ENCODE measurements at regions not wholly inside any gene's neighbourhood (a gene's known extent, or its start where the extent isn't known, plus 50 kb on each side); places are given as distances from the start of the nearest gene placed in this dataset.
"Not testable (repeated sequence)": the region's sequence is repeated elsewhere in the genome, so short reads cannot be mapped to it uniquely, and the experiment has no call there.

DNA sequence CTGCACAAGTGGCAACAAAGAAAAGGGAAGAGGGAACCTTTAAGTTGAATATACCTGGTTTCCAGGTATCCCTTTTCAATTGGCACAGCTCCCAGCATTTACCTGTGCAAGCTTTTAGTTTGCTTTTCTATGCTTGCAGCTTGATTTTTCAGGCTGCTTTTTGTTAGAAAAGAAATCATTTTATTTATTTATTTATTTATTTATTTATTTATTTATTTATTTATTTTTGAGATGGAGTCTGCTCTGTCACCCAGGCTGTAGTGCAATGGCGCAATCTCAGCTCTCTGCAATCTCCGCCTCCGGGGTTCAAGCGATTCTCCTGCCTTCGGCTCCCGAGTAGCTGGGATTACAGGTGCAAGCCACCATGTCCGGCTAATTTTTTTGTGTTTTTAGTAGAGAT is 587.1 kb downstream of the KCNT2 start:
- intact Hi-C loops (cut with DNase I); ATAC-seq; DNase-seq (ENCODE audit: low spot score): not testable (repeated sequence)

DNA sequence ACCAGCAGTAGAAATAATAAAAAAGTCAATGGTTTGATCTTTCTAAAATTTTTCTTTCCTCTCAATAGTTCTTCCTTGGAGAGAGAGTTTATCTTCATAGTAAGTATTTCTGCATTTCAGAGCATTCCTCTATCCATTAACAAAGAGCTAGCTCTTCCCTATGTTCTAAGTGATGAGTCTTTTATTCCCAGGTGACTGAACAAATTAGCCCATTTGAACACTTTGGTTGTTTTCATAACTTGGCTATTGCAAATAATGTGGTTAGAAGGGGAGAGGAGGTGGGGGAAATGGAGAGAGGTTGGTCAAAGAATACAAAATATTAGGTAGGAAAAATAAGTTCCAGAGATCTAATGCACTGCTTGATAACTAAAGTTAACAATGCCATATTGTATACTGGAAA is 598.9 kb downstream of the KCNT2 start:
- DNase-seq (ENCODE audit: low spot score), result no peak
- peak; percentile 94 for ATAC-seq
- intact Hi-C loops (cut with DNase I), result no loop called here

- intact Hi-C loops (cut with DNase I), result no loop called here
- no peak for DNase-seq (ENCODE audit: low spot score)
- ATAC-seq, result no peak
Observed at GRCh38 chr1:196007763-196008162, 600.5 kb downstream of the KCNT2 start.

GRCh38 chr1:196005426-196005825 is 602.8 kb downstream of the KCNT2 start:
- ATAC-seq (no peak), DNase-seq (ENCODE audit: low spot score) (no peak)
- intact Hi-C loops (cut with DNase I), result no loop called here

GRCh38 chr1:196004388-196004787 is 603.9 kb downstream of the KCNT2 start:
- ATAC-seq; intact Hi-C loops (cut with DNase I): not testable (repeated sequence)

GRCh38 chr1:196002906-196003305 is 605.3 kb downstream of the KCNT2 start:
- ATAC-seq, result no peak
- no peak for DNase-seq (ENCODE audit: low spot score)
- intact Hi-C loops (cut with DNase I), result no loop called here

More at GRCh38 chr1:196004388-196004787, 603.9 kb downstream of the KCNT2 start:
- DNase-seq (ENCODE audit: low spot score), result not testable (repeated sequence)

DNA sequence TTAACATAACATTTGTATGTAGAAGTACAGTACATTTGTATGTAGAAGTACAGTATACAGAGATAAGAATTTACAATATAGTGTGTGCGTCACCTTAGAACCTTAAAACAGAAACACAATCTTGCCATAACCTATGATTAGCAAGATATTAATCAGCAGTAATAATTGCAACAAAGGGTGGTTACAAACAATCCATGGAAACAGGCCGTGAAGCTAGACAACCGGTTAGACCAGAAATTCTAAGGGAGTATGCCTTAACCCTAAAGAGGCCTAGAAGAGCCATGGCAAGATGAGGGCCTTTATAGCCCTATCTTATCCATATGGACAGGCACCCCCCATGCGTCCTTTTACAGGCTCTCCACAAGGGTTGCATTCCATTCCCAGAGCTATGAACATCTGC is 605.9 kb downstream of the KCNT2 start:
- DNase-seq (ENCODE audit: low spot score); intact Hi-C loops (cut with DNase I); ATAC-seq: not testable (repeated sequence)

DNA sequence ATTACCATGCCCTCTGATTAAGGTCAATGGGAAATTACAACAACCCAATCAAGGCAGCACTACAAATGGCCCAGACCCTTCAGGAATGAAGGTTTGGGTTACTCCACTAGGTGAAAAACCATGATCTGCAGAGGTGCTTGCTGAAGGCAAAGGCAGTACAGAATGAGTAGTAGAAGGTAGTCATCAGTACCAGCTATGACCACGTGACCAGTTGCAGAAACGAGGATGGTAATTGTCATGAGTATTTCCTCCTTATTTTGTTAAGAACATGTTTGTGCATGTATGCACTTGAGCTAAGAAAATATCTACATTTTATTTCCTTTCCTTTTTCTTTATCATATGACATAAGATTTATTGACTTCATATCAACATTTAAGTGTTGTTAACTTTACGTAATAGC is 607.1 kb downstream of the KCNT2 start:
- ATAC-seq (no peak), DNase-seq (ENCODE audit: low spot score) (no peak)
- intact Hi-C loops (cut with DNase I), result no loop called here

DNA sequence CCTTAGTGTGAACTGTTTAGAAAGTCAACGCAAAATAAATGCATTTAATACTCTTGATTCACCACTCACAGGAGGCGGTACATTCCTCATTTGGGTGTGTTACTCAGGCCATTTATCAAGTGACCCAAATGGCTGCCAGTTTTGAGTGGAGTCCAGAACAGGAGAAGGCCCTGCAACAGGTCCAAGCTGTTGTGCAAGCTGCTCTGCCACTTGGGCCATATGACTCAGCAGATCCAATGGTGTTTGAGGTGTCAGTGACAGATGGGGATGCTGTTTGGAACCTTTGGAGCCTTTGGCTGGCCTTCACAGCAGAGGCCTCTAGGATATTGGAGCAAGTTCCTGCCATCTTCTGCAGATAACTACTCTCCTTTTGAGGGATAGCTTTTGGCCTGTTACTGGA is 609.2 kb downstream of the KCNT2 start:
- DNase-seq (ENCODE audit: low spot score) (no peak), ATAC-seq (no peak)
- intact Hi-C loops (cut with DNase I), result no loop called here

DNA sequence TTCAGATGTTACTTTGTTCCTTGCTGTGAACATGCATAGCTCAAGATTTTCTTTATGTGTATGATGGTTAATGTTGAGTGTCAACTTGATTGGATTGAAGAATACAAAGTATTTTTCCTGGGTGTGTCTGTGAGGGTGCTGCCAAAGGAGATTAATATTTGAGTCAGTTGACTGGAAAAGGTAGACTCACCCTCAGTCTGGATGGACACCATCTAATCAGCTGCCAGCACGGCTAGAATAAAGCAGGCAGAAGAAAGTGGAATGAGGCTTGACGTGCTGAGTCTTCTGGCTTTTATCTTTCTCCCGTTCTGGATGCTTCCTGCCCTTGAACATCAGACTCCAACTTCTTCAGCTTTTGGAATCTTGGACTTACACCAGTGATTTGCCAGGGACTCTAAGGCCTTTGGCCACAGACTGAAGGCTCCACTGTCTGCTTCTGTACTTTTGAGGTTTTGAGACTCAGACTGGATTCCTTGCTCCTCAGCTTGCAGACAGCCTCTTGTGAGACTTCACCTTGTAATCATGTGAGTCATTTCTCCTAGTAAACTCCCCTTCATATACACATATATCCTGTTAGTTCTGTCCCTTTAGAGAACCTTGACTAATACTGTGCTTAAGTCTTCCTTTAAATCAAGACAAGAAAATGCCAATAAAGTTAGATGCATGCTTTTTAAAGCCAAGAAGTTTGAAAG is 626.6 kb downstream of the KCNT2 start:
- no peak for ATAC-seq

GRCh38 chr1:195979646-195980045 is 628.6 kb downstream of the KCNT2 start:
- ATAC-seq (no peak), DNase-seq (ENCODE audit: low spot score) (no peak)
- intact Hi-C loops (cut with DNase I), result no loop called here

More for the DNA sequence above, 626.6 kb downstream of the KCNT2 start:
- DNase-seq (ENCODE audit: low spot score), result no peak
- intact Hi-C loops (cut with DNase I), result no loop called here

DNA sequence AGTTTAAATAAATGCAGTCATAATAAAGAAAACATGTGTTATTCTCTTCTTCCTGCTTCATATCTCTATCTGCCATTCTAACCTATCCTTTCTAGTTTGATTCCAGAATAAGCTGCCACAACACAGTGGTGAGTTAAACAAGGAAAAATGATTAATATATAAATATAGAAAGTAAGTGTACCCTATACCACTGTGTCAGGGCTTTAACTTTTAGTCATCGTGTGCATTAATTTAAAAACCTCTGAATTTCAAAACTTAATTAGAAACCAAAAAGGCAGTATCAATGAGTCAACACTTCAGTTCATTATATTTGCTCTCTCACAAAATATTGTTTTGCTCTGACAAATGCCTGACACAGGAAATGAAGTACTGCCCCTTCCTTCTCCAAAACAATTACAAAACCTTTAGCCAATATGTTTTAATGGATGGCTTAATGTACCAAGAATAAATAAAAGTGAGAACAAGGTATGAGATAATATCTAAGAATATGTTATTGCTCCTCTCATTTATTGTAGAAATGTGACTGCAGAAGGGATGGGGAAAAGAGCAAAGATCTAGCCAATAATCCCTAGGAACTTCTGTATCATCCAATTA is 634.8 kb downstream of the KCNT2 start:
- intact Hi-C loops (cut with DNase I), result no loop called here
- no peak for ATAC-seq

DNA sequence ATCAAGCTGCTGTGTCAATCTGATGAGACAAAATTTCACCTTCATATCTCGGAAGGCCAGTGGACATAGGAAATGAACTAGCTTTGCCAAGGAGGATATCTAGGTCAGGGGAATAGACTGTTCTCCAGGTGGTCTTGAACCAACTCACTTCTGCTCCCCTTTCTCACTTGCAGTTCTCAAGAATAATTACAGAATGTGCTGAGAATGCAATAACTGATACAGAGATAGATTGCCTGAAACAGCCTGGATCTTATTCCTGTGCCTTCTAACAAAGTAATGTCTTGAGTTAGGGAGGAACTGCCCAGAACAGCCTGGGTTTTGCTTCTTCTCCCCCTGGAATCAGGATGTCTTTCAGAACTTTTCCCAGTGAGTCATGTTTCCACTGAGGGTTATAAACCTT is 636.7 kb downstream of the KCNT2 start:
- ATAC-seq (no peak), DNase-seq (ENCODE audit: low spot score) (no peak)
- intact Hi-C loops (cut with DNase I), result no loop called here

More for the DNA sequence above, 634.8 kb downstream of the KCNT2 start:
- no peak for DNase-seq (ENCODE audit: low spot score)

GRCh38 chr1:195970209-195970608 is 638.0 kb downstream of the KCNT2 start:
- ATAC-seq, result peak; percentile 18
- DNase-seq (ENCODE audit: low spot score), result no peak
- intact Hi-C loops (cut with DNase I), result no loop called here

DNA sequence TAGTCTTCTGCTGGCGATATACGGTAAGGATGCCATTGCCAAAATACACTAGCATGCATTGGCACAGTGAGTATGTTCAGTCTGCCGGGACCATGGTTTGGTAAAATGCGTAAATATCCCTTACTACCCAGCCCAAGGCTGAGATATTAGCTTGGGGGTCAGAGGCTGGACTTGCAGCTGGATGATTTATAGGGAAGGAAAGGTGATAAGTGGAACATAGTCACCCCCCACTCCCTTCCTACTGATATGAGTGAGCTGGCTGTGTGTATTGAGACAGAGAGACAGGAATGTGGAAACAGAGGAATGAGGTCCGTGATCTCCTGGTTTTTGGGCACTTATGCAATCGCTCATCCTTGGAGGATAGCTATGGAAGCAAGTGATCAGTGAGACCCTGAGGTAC is 642.8 kb downstream of the KCNT2 start:
- ATAC-seq (no peak), DNase-seq (ENCODE audit: low spot score) (no peak)
- intact Hi-C loops (cut with DNase I), result no loop called here

DNA sequence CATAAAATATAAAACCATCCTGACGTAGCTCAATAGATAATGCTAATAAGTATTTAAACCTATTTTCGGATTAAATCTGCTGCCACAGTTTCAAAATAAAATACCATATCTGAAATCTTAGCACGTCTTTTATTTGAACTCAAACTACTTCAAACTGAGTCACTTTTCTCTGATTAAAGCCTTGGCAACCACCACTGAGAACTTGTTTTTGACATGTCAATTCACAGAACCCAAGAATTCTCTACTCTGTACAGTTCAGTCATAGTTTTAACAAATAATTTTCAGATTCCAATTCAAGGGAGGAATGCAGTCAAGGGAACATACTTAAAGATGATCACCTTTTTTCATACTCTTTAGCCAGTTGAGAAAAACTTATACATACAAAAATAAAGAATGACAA is 643.2 kb downstream of the KCNT2 start:
- ATAC-seq, result no peak
- intact Hi-C loops (cut with DNase I), result no loop called here
- no peak for DNase-seq (ENCODE audit: low spot score)

- intact Hi-C loops (cut with DNase I), result no loop called here
- DNase-seq (ENCODE audit: low spot score) (no peak), ATAC-seq (no peak)
Observed at GRCh38 chr1:195964516-195964915, 643.7 kb downstream of the KCNT2 start.

DNA sequence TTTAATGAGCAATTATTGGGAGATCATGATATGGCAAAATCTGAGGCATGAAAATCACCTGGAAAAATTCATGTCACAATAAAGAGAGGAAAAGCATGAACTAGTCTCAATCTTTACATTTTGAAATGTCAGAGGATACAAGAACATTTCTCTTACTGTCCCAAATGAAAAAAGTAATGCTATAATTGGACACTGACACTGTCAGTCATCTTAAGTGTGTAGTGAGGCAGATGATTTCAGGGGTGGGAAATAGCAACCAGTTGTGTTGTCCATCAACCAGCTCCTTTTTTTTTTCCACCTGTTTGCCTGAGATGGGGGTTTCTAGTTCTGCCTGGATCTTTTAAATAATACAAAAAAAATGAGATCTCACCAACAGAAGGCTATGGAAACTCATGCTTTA is 646.2 kb downstream of the KCNT2 start:
- no peak for ATAC-seq
- DNase-seq (ENCODE audit: low spot score), result no peak
- intact Hi-C loops (cut with DNase I), result no loop called here

- intact Hi-C loops (cut with DNase I), result no loop called here
- ATAC-seq, result no peak
Observed at GRCh38 chr1:195960580-195960979, 647.7 kb downstream of the KCNT2 start.

DNA sequence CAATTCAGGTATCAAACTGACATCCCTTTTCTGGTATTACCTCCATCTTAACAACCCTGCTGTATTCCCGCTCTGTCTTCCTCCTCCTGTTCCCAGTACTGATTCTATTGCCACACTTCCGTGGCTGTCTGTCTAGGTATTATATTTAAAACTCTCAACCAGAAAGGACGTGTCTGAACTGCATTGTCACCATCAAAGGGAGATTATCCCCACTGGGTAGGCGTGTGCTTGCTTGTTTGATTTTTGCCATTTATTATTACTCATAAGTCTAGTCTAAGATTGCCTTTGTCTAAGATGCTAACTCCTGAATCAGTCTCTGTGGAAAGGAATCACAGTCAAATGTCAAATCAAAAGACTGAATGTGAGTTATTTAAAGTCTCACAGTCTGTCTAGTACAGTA is 650.1 kb downstream of the KCNT2 start:
- intact Hi-C loops (cut with DNase I), result no loop called here

More at GRCh38 chr1:195960580-195960979, 647.7 kb downstream of the KCNT2 start:
- DNase-seq (ENCODE audit: low spot score), result no peak

GRCh38 chr1:195956845-195957244 is 651.4 kb downstream of the KCNT2 start:
- no peak for ATAC-seq
- intact Hi-C loops (cut with DNase I), result no loop called here
- DNase-seq (ENCODE audit: low spot score), result no peak

More for the DNA sequence above, 650.1 kb downstream of the KCNT2 start:
- ATAC-seq (no peak), DNase-seq (ENCODE audit: low spot score) (no peak)
